Breast epithelium (tissue), 3 donors: ENCODE measurements at regions not wholly inside any gene's neighbourhood (a gene's known extent, or its start where the extent isn't known, plus 50 kb on each side); places are given as distances from the start of the nearest gene placed in this dataset.

ENCODE experiments used
- POLR2A ChIP-seq: fragments of 450-650 bp; IDR thresholded peaks from one replicate; pipeline ENCODE4 v1.6.1; 2016; ENCODE audit warnings: antibody characterized with exemption, mild to moderate bottlenecking, moderate library complexity
- TF ChIP-seq, protein P1 (sequence below), 3 donors: fragments of 450-650 bp; IDR thresholded peaks; one replicate each; pipeline ENCODE4 v1.5.1; 2016 to 2017; ENCODE audit warnings: antibody characterized with exemption in 3 of 3, mild to moderate bottlenecking in 3 of 3, moderate library complexity in 3 of 3

DNA sequence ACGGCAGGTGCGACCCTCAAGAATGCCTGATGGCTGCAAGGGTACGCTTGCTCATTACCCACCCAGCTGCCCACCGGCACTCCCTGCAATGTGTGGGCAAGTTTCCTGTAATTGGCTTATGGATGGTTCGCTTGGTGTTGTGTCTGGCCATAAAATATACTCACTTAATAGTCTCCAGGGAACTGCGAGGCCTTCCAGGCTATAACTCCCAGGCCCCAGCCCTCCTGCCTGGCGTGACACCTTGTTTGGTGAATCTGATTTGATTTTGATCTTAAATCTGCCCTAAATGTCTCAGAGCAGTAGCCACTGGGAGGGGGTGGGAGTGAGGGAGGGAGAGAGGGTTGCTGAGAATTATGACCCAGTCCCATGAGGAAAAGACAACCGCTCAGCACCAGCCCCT lies 572.2 kb downstream of the BUD13 start:
- TF ChIP-seq, protein P1, sequence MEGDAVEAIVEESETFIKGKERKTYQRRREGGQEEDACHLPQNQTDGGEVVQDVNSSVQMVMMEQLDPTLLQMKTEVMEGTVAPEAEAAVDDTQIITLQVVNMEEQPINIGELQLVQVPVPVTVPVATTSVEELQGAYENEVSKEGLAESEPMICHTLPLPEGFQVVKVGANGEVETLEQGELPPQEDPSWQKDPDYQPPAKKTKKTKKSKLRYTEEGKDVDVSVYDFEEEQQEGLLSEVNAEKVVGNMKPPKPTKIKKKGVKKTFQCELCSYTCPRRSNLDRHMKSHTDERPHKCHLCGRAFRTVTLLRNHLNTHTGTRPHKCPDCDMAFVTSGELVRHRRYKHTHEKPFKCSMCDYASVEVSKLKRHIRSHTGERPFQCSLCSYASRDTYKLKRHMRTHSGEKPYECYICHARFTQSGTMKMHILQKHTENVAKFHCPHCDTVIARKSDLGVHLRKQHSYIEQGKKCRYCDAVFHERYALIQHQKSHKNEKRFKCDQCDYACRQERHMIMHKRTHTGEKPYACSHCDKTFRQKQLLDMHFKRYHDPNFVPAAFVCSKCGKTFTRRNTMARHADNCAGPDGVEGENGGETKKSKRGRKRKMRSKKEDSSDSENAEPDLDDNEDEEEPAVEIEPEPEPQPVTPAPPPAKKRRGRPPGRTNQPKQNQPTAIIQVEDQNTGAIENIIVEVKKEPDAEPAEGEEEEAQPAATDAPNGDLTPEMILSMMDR (IDR thresholded peaks at IDR 0.05) = no peak
- no peak for TF ChIP-seq POLR2A
